WTC11 (cell line): ENCODE measurements at regions not wholly inside any gene's neighbourhood (a gene's known extent, or its start where the extent isn't known, plus 50 kb on each side); places are given as distances from the start of the nearest gene placed in this dataset.

ENCODE experiments used
- ATAC-seq: fragments of 200-7000 bp; cut with Tn5 transposase; 2 replicates; pipeline ENCODE4 v1.10.0; 2021; ENCODE audit warnings: mild to moderate bottlenecking, moderate library complexity
- CTCF ChIA-PET: fragments of 300-600 bp; sonication (Branson Sonifier 250); formaldehyde crosslinking; loops from one replicate; lab custom pipeline; 2021; ENCODE audit warnings: antibody characterized with exemption; lab: Charles Lee
- POLR2A ChIA-PET: fragments of 350-600 bp; sonication (Branson Sonifier 250); formaldehyde crosslinking; loops from one replicate; lab custom pipeline; 2021; ENCODE audit warnings: antibody characterized with exemption; lab: Charles Lee
- DNase-seq: peaks from one replicate; pipeline ENCODE4 v3.0.0; 2021; ENCODE audit warnings: low spot score
- H3K27ac Mint-ChIP-seq: 2 replicates; pipeline ENCODE4 v1.8.0; 2021; ENCODE audit warnings: mixed read lengths
- H3K27me3 Mint-ChIP-seq: 2 replicates; pipeline ENCODE4 v1.8.0; 2021; ENCODE audit warnings: low read depth, mild to moderate bottlenecking, moderate library complexity, mixed read lengths
- H3K36me3 Mint-ChIP-seq: 2 replicates; pipeline ENCODE4 v1.8.0; 2021; ENCODE audit warnings: mixed read lengths
- H3K4me1 Mint-ChIP-seq: 2 replicates; pipeline ENCODE4 v1.8.0; 2022; ENCODE audit warnings: mixed read lengths
- H3K4me3 Mint-ChIP-seq: 2 replicates; pipeline ENCODE4 v1.8.0; 2021; ENCODE audit warnings: mild to moderate bottlenecking, moderate library complexity, mixed read lengths
- H3K9me3 Mint-ChIP-seq: 2 replicates; pipeline ENCODE4 v1.8.0; 2021; ENCODE audit warnings: mixed read lengths
- CTCF ChIP-seq: fragments of 200-600 bp; IDR thresholded peaks from 2 replicates; pipeline ENCODE4 v1.8.0; 2022; ENCODE audit warnings: antibody characterized with exemption
- E2F4 ChIP-seq: sonication (generic); formaldehyde crosslinking; IDR thresholded peaks from 2 replicates; pipeline ENCODE4 v1.8.1; 2022; ENCODE audit warnings: low read depth, mild to moderate bottlenecking, moderate library complexity, missing genetic modification reagents, borderline replicate concordance
- MYBL2 ChIP-seq: sonication (generic); formaldehyde crosslinking; IDR thresholded peaks from 2 replicates; pipeline ENCODE4 v1.8.1; 2023; ENCODE audit warnings: mild to moderate bottlenecking, moderate library complexity, missing genetic modification reagents
- PRDM15 ChIP-seq: sonication (generic); formaldehyde crosslinking; IDR thresholded peaks from 2 replicates; pipeline ENCODE4 v1.8.0; 2022; ENCODE audit warnings: missing genetic modification reagents
- SMAD4 ChIP-seq: sonication (generic); formaldehyde crosslinking; IDR thresholded peaks from 2 replicates; pipeline ENCODE4 v1.8.0; 2022; ENCODE audit warnings: mild to moderate bottlenecking, missing genetic modification reagents
- TF ChIP-seq, protein P1 (sequence below): sonication (generic); formaldehyde crosslinking; IDR thresholded peaks from 2 replicates; pipeline ENCODE4 v1.8.0; 2023; ENCODE audit warnings: missing genetic modification reagents, mild to moderate bottlenecking, borderline replicate concordance
- TF ChIP-seq, protein P2 (sequence below): sonication (generic); formaldehyde crosslinking; IDR thresholded peaks from 2 replicates; pipeline ENCODE4 v1.8.1; 2022; ENCODE audit warnings: low read depth, missing genetic modification reagents, borderline replicate concordance
- TF ChIP-seq, protein P3 (sequence below): sonication (generic); formaldehyde crosslinking; IDR thresholded peaks from 2 replicates; pipeline ENCODE4 v1.8.1; 2022; ENCODE audit warnings: mild to moderate bottlenecking, missing genetic modification reagents, moderate library complexity, borderline replicate concordance

GRCh38 chr10:131032329-131033165 lies 279.0 kb downstream of the TCERG1L start (continued):
- TF ChIP-seq, protein P1, sequence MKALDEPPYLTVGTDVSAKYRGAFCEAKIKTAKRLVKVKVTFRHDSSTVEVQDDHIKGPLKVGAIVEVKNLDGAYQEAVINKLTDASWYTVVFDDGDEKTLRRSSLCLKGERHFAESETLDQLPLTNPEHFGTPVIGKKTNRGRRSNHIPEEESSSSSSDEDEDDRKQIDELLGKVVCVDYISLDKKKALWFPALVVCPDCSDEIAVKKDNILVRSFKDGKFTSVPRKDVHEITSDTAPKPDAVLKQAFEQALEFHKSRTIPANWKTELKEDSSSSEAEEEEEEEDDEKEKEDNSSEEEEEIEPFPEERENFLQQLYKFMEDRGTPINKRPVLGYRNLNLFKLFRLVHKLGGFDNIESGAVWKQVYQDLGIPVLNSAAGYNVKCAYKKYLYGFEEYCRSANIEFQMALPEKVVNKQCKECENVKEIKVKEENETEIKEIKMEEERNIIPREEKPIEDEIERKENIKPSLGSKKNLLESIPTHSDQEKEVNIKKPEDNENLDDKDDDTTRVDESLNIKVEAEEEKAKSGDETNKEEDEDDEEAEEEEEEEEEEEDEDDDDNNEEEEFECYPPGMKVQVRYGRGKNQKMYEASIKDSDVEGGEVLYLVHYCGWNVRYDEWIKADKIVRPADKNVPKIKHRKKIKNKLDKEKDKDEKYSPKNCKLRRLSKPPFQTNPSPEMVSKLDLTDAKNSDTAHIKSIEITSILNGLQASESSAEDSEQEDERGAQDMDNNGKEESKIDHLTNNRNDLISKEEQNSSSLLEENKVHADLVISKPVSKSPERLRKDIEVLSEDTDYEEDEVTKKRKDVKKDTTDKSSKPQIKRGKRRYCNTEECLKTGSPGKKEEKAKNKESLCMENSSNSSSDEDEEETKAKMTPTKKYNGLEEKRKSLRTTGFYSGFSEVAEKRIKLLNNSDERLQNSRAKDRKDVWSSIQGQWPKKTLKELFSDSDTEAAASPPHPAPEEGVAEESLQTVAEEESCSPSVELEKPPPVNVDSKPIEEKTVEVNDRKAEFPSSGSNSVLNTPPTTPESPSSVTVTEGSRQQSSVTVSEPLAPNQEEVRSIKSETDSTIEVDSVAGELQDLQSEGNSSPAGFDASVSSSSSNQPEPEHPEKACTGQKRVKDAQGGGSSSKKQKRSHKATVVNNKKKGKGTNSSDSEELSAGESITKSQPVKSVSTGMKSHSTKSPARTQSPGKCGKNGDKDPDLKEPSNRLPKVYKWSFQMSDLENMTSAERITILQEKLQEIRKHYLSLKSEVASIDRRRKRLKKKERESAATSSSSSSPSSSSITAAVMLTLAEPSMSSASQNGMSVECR: no peak
- no peak for TF ChIP-seq SMAD4 (CRISPR knock-in tag)
- TF ChIP-seq, protein P2, sequence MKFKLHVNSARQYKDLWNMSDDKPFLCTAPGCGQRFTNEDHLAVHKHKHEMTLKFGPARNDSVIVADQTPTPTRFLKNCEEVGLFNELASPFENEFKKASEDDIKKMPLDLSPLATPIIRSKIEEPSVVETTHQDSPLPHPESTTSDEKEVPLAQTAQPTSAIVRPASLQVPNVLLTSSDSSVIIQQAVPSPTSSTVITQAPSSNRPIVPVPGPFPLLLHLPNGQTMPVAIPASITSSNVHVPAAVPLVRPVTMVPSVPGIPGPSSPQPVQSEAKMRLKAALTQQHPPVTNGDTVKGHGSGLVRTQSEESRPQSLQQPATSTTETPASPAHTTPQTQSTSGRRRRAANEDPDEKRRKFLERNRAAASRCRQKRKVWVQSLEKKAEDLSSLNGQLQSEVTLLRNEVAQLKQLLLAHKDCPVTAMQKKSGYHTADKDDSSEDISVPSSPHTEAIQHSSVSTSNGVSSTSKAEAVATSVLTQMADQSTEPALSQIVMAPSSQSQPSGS (CRISPR knock-in tag): no peak
- no peak for TF ChIP-seq CTCF
- no peak for TF ChIP-seq E2F4 (CRISPR knock-in tag)
- TF ChIP-seq, all 79 proteins: peak for 0

DNA sequence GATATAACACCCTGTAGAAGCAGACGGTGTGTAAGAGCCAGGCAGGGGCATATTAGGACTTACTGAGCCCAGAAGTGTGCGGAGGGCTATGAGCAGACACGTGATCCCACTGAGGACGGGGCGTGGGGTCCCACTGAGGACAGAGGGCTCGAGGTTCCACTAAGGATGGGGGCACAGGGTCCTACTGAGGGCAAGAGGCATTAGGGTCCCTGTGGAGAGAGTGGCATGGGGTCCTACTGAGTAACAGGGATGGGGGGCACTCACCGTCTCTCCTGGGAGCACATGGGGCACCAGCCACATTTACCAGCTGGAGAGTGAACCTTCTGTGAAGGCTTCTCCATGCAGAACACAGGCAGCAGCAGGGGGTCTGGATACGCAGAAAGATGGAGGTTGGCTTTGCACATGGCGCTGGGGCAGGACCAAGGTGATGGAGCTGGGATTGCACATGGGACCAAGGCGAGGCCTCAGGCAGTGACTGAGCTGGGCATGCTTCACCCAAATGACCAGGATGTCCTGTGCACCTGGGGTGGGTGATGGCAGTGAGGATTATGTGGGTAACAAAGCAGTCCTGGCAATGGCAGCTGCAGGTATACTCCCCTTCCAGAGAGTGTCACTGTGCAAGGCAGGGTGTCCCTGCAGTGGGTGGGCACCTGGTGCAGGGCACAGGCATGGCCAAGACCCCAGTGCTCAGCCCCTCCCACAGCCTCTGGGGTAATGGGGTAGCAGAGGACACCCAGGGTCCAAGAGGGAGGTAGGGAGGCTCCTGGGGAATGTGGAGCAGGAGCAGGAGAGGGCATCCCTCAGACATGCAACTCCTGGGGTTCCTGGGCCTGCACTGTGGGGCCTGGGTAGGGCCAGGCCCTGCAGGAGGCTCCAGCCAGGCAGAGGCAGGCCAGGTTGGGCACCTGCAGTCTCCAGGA lies 278.1 kb downstream of the TCERG1L start:
- ChIA-PET CTCF (no interaction called here), POLR2A (no interaction called here)
- no peak for ATAC-seq
- Mint-ChIP-seq H3K27me3 (peaks cover 17% of the 10 kb centered on the region), H3K36me3 (peaks cover 66% of the 10 kb centered on the region), H3K27ac (no peak overlapping the region), H3K4me3 (no peak overlapping the region), H3K9me3 (peaks cover 60% of the 10 kb centered on the region), H3K4me1 (peaks cover 13% of the 10 kb centered on the region)
- no peak for DNase-seq
- TF ChIP-seq, protein P3, sequence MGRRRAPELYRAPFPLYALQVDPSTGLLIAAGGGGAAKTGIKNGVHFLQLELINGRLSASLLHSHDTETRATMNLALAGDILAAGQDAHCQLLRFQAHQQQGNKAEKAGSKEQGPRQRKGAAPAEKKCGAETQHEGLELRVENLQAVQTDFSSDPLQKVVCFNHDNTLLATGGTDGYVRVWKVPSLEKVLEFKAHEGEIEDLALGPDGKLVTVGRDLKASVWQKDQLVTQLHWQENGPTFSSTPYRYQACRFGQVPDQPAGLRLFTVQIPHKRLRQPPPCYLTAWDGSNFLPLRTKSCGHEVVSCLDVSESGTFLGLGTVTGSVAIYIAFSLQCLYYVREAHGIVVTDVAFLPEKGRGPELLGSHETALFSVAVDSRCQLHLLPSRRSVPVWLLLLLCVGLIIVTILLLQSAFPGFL (CRISPR knock-in tag): no peak
- TF ChIP-seq MYBL2 (CRISPR knock-in tag): no peak
- no peak for TF ChIP-seq PRDM15 (CRISPR knock-in tag)
